IMR-90 (cell line): ENCODE measurements at regions not wholly inside any gene's neighbourhood (a gene's known extent, or its start where the extent isn't known, plus 50 kb on each side); places are given as distances from the start of the nearest gene placed in this dataset.
A peak's percentile ranks its signal among the peaks of the same experiment; 100 is the strongest.

Source experiments
- ATAC-seq: fragments of 200-7000 bp; cut with Tn5 transposase; 2 replicates; pipeline ENCODE4 v1.9.1; 2020; ENCODE audit warnings: low read depth, mild to moderate bottlenecking, moderate library complexity
- BruUV-seq: library from RNA; stranded (reverse); fragments of 400-500 nt; replicated peaks from 2 replicates; lab custom pipeline; 2021; lab: Mats Ljungman, UMichigan
- CTCF ChIA-PET: fragments of 300-600 bp; formaldehyde crosslinking; extraction: SDS; loops from one replicate; lab custom pipeline; 2021; ENCODE audit warnings: antibody characterized with exemption; lab: Yijun Ruan, JAX
- POLR2A ChIA-PET: fragments of 300-600 bp; sonication (Branson Sonifier 250); formaldehyde crosslinking; loops from one replicate; lab custom pipeline; 2022; ENCODE audit warnings: antibody characterized with exemption; ENCODE audit not compliant: unreplicated experiment; lab: Charles Lee
- DNase-seq: peaks from one replicate; pipeline ENCODE4 v3.0.0; 2013
- H2AFZ ChIP-seq: replicated peaks from 2 replicates; pipeline ENCODE3; 2013; ENCODE audit warnings: low read length, mild to moderate bottlenecking; ENCODE audit not compliant: poor library complexity
- H2AK5ac ChIP-seq: 2 replicates; pipeline ENCODE4 v1.6.1; 2013; ENCODE audit warnings: low read depth, low read length, inconsistent platforms
- H2AK9ac ChIP-seq: replicated peaks from 2 replicates; pipeline ENCODE3; 2013; ENCODE audit warnings: mild to moderate bottlenecking, low read depth, low read length, moderate library complexity; ENCODE audit not compliant: poor library complexity
- H2BK120ac ChIP-seq: 2 replicates; pipeline ENCODE4 v1.6.1; 2013; ENCODE audit warnings: low read depth, low read length, inconsistent platforms
- H2BK15ac ChIP-seq: 3 replicates; pipeline ENCODE4 v1.6.1; 2013; ENCODE audit warnings: low read depth, low read length, inconsistent platforms
- H2BK20ac ChIP-seq: 2 replicates; pipeline ENCODE4 v1.6.1; 2013; ENCODE audit warnings: low read depth, mild to moderate bottlenecking, inconsistent platforms, low read length, moderate library complexity
- H2BK5ac ChIP-seq: 2 replicates; pipeline ENCODE4 v1.6.1; 2013; ENCODE audit warnings: mild to moderate bottlenecking, low read depth, low read length, inconsistent platforms; ENCODE audit not compliant: poor library complexity, severe bottlenecking
- H3K14ac ChIP-seq: replicated peaks from 2 replicates; pipeline ENCODE4 v1.6.1; 2013; ENCODE audit warnings: low read depth, low read length, inconsistent platforms
- H3K18ac ChIP-seq: 2 replicates; pipeline ENCODE4 v1.6.1; 2013; ENCODE audit warnings: low read depth, low read length, control low read depth
- H3K23ac ChIP-seq: 2 replicates; pipeline ENCODE4 v1.6.1; 2013; ENCODE audit warnings: low read depth, low read length, inconsistent platforms
- H3K27ac ChIP-seq: 2 replicates; pipeline ENCODE4 v1.5.1; 2013; ENCODE audit warnings: mild to moderate bottlenecking, control low read depth, low read length; ENCODE audit not compliant: insufficient read depth
- H3K27me3 ChIP-seq: 2 replicates; pipeline ENCODE4 v1.6.1; 2013; ENCODE audit warnings: low read length; ENCODE audit not compliant: control insufficient read depth, insufficient read depth
- H3K36me3 ChIP-seq: 2 replicates; pipeline ENCODE4 v1.6.1; 2013; ENCODE audit warnings: low read length, mixed read lengths; ENCODE audit not compliant: control insufficient read depth, insufficient read depth
- H3K4ac ChIP-seq: 2 replicates; pipeline ENCODE4 v1.6.1; 2013; ENCODE audit warnings: low read depth, low read length, inconsistent platforms
- H3K4me1 ChIP-seq: 2 replicates; pipeline ENCODE4 v1.6.1; 2013; ENCODE audit warnings: low read length, mixed read lengths; ENCODE audit not compliant: control insufficient read depth, insufficient read depth
- H3K4me2 ChIP-seq: 2 replicates; pipeline ENCODE4 v1.6.1; 2013; ENCODE audit warnings: low read depth, mild to moderate bottlenecking, control low read depth, low read length, moderate library complexity
- H3K4me3 ChIP-seq: 2 replicates; pipeline ENCODE4 v1.5.1; 2013; ENCODE audit warnings: low read depth, mild to moderate bottlenecking, control low read depth, low read length, moderate library complexity; ENCODE audit not compliant: insufficient read depth
- H3K56ac ChIP-seq: 2 replicates; pipeline ENCODE4 v1.6.1; 2013; ENCODE audit warnings: low read length, inconsistent platforms; ENCODE audit not compliant: insufficient read depth; ENCODE audit errors: extremely low read depth
- H3K79me1 ChIP-seq, 2 experiments: 2 replicates each; pipeline ENCODE4 v1.6.1; 2013; ENCODE audit warnings: low read length in 2 of 2, inconsistent platforms in 1 of 2, low read depth in 1 of 2
- H3K9ac ChIP-seq: 2 replicates; pipeline ENCODE4 v1.6.1; 2013; ENCODE audit warnings: low read depth, low read length, control low read depth
- H3K9me1 ChIP-seq: 2 replicates; pipeline ENCODE4 v1.6.1; 2013; ENCODE audit warnings: low read length, inconsistent platforms; ENCODE audit not compliant: insufficient read depth
- H3K9me3 ChIP-seq: 2 replicates; pipeline ENCODE4 v1.6.1; 2013; ENCODE audit warnings: low read length; ENCODE audit not compliant: control insufficient read depth, insufficient read depth
- H4K20me1 ChIP-seq: 2 replicates; pipeline ENCODE4 v1.6.1; 2013; ENCODE audit warnings: low read length, inconsistent platforms; ENCODE audit not compliant: insufficient read depth
- H4K5ac ChIP-seq: 2 replicates; pipeline ENCODE4 v1.6.1; 2013; ENCODE audit warnings: mild to moderate bottlenecking, low read depth, low read length, control low read depth
- H4K8ac ChIP-seq, 2 experiments: 2 replicates each; pipeline ENCODE4 v1.6.1; 2013; ENCODE audit warnings: low read depth in 2 of 2, low read length in 2 of 2, control low read depth in 1 of 2, inconsistent platforms in 1 of 2
- H4K91ac ChIP-seq: 2 replicates; pipeline ENCODE4 v1.6.1; 2013; ENCODE audit warnings: low read depth, low read length, inconsistent platforms; ENCODE audit not compliant: insufficient read depth
- BHLHE40 ChIP-seq: fragments of 150-350 bp; IDR thresholded peaks from 2 replicates; pipeline ENCODE4 v1.6.1; 2016; ENCODE audit warnings: mild to moderate bottlenecking, low read depth, low read length
- CEBPB ChIP-seq: IDR thresholded peaks from 2 replicates; pipeline ENCODE4 v1.6.1; 2012; ENCODE audit warnings: low read depth, low read length, improper control_type of control experiment
- CHD1 ChIP-seq: IDR thresholded peaks from 2 replicates; pipeline ENCODE4 v1.6.1; 2012; ENCODE audit warnings: low read depth, low read length, improper control_type of control experiment
- ELK1 ChIP-seq: fragments of 150-350 bp; IDR thresholded peaks from 2 replicates; pipeline ENCODE4 v1.6.1; 2016; ENCODE audit warnings: low read depth, mild to moderate bottlenecking, low read length, moderate library complexity, borderline replicate concordance
- FOS ChIP-seq: fragments of 150-350 bp; IDR thresholded peaks from 2 replicates; pipeline ENCODE4 v1.6.1; 2016; ENCODE audit warnings: low read depth, low read length
- MAFK ChIP-seq: IDR thresholded peaks from 2 replicates; pipeline ENCODE4 v1.6.1; 2012; ENCODE audit warnings: low read depth, low read length, improper control_type of control experiment
- MAZ ChIP-seq: IDR thresholded peaks from 2 replicates; pipeline ENCODE4 v1.6.1; 2012; ENCODE audit warnings: low read depth, mild to moderate bottlenecking, low read length, improper control_type of control experiment, moderate library complexity, borderline replicate concordance
- MXI1 ChIP-seq: IDR thresholded peaks from 2 replicates; pipeline ENCODE4 v1.6.1; 2012; ENCODE audit warnings: low read depth, mild to moderate bottlenecking, low read length, moderate library complexity, borderline replicate concordance
- NFE2L2 ChIP-seq: fragments of 150-350 bp; IDR thresholded peaks from 2 replicates; pipeline ENCODE4 v1.6.1; 2016; ENCODE audit warnings: low read depth, mild to moderate bottlenecking, low read length
- POLR2A ChIP-seq: IDR thresholded peaks from 2 replicates; pipeline ENCODE4 v1.6.1; 2012; ENCODE audit warnings: mild to moderate bottlenecking, low read depth, low read length
- RAD21 ChIP-seq: IDR thresholded peaks from 2 replicates; pipeline ENCODE4 v1.6.1; 2012; ENCODE audit warnings: low read length, improper control_type of control experiment
- RCOR1 ChIP-seq: IDR thresholded peaks from 2 replicates; pipeline ENCODE4 v1.6.1; 2012; ENCODE audit warnings: mild to moderate bottlenecking, low read length, improper control_type of control experiment; ENCODE audit not compliant: insufficient replicate concordance
- RFX5 ChIP-seq: IDR thresholded peaks from 2 replicates; pipeline ENCODE4 v1.8.0; 2012; ENCODE audit warnings: low read depth, mild to moderate bottlenecking, low read length, moderate library complexity
- SMC3 ChIP-seq: fragments of 150-350 bp; IDR thresholded peaks from 2 replicates; pipeline ENCODE4 v1.6.1; 2016; ENCODE audit warnings: low read depth, mild to moderate bottlenecking, antibody characterized with exemption, low read length, moderate library complexity
- WGBS, 2 experiments: methylation state at CpG; one replicate each; pipeline versions ENCODE4 v1.1.5 to v1.1.7; 2013; ENCODE audit warnings: missing lambda C conversion rate in 2 of 2; ENCODE audit not compliant: insufficient read length in 1 of 2; ENCODE audit errors: extremely low coverage in 2 of 2; 5-methylcytosine and 5-hydroxymethylcytosine counted together
- dilution Hi-C: fragments of 300-500 bp; cut with HindIII; formaldehyde crosslinking; loops from one replicate; pipeline ENCODE4 v1.14.3; 2018; ENCODE audit warnings: low sequenced_read_pairs; ENCODE audit not compliant: unreplicated experiment
- in situ Hi-C: fragments of 300-500 bp; cut with MboI; formaldehyde crosslinking; loops from 3 replicates; pipeline ENCODE4 v1.14.3; 2019; ENCODE audit warnings: low sequenced_read_pairs, inconsistent platforms, mixed read lengths
- intact Hi-C: fragments of 100-400 bp; cut with micrococcal nuclease; formaldehyde crosslinking; loops from 2 replicates; pipeline ENCODE4 v1.10.0; 2022
- TF ChIP-seq, protein P1 (sequence below): fragments of 150-350 bp; IDR thresholded peaks from 2 replicates; pipeline ENCODE4 v1.6.1; 2017; ENCODE audit warnings: mild to moderate bottlenecking, antibody characterized with exemption, low read length, low read depth
- TF ChIP-seq, protein P2 (sequence below): conservative IDR thresholded peaks from 2 replicates; pipeline ENCODE4 v1.5.1; 2012; ENCODE audit warnings: mild to moderate bottlenecking, low read depth, low read length, improper control_type of control experiment

- in situ Hi-C loops: no loop called here
- intact Hi-C loops: no loop called here
- no peaks in the 10 kb centered on the region for H3K9me3 ChIP-seq
- no peak overlapping the region for H2AK5ac ChIP-seq
- H3K23ac ChIP-seq: no peak overlapping the region
- no peak overlapping the region for H4K8ac ChIP-seq
- ATAC-seq (peak; percentile 37), DNase-seq (peak; percentile 28)
- H3K4ac ChIP-seq: no peak overlapping the region
- no peak overlapping the region for H2BK5ac ChIP-seq
- TF ChIP-seq RFX5 (no peak), RCOR1 (no peak), RAD21 (no peak), NFE2L2 (no peak), POLR2A (no peak), CEBPB (no peak), MXI1 (no peak), BHLHE40 (no peak), MAFK (no peak), ELK1 (no peak), CHD1 (no peak), MAZ (no peak), SMC3 (no peak), FOS (no peak)
- TF ChIP-seq, protein P1, sequence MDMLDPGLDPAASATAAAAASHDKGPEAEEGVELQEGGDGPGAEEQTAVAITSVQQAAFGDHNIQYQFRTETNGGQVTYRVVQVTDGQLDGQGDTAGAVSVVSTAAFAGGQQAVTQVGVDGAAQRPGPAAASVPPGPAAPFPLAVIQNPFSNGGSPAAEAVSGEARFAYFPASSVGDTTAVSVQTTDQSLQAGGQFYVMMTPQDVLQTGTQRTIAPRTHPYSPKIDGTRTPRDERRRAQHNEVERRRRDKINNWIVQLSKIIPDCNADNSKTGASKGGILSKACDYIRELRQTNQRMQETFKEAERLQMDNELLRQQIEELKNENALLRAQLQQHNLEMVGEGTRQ: no peak
- TF ChIP-seq, protein P2, sequence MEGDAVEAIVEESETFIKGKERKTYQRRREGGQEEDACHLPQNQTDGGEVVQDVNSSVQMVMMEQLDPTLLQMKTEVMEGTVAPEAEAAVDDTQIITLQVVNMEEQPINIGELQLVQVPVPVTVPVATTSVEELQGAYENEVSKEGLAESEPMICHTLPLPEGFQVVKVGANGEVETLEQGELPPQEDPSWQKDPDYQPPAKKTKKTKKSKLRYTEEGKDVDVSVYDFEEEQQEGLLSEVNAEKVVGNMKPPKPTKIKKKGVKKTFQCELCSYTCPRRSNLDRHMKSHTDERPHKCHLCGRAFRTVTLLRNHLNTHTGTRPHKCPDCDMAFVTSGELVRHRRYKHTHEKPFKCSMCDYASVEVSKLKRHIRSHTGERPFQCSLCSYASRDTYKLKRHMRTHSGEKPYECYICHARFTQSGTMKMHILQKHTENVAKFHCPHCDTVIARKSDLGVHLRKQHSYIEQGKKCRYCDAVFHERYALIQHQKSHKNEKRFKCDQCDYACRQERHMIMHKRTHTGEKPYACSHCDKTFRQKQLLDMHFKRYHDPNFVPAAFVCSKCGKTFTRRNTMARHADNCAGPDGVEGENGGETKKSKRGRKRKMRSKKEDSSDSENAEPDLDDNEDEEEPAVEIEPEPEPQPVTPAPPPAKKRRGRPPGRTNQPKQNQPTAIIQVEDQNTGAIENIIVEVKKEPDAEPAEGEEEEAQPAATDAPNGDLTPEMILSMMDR: no peak
- dilution Hi-C loops: no loop called here
- H3K27ac ChIP-seq: no peak overlapping the region
- no TSS peak for BruUV-seq
- WGBS, 2 experiments: no CpG with 5 or more reads among the region's 2 CpGs
- H4K91ac ChIP-seq: no peak overlapping the region
- H3K18ac ChIP-seq: no peak overlapping the region
- no peak overlapping the region for H2AFZ ChIP-seq
- H2BK20ac ChIP-seq: no peak overlapping the region; the same call in 1 of the 2 replicates
- no peaks in the 10 kb centered on the region for H3K9me1 ChIP-seq
- H4K20me1 ChIP-seq: no peaks in the 10 kb centered on the region
- ChIA-PET POLR2A (no interaction called here), CTCF (interaction anchor here (0.6 kb wide), 2 partner anchors 63 to 78 kb away, joined by 3 read pairs; no protein-coding TSS in a partner anchor)
- H3K9ac ChIP-seq: no peak overlapping the region
- H3K14ac ChIP-seq: no peak overlapping the region
- H3K4me1 ChIP-seq: peaks cover 2% of the 10 kb centered on the region; the same call in 1 of the 2 replicates
- no peak overlapping the region for H3K4me2 ChIP-seq
- H2BK15ac ChIP-seq: no peak overlapping the region
- H2AK9ac ChIP-seq: no peak overlapping the region
- no peak overlapping the region for H2BK120ac ChIP-seq
- no peak overlapping the region for H4K5ac ChIP-seq
- H3K27me3 ChIP-seq: no peaks in the 10 kb centered on the region
- no peaks in the 10 kb centered on the region for H3K79me1 ChIP-seq
- no peak overlapping the region for H3K4me3 ChIP-seq
- H3K36me3 ChIP-seq: no peaks in the 10 kb centered on the region
- no peak overlapping the region for H3K56ac ChIP-seq
Observed at GRCh38 chr5:68478301-68479095, 262.9 kb downstream of the PIK3R1 start.
